ENCODE measurements at regions not wholly inside any gene's neighbourhood (a gene's known extent, or its start where the extent isn't known, plus 50 kb on each side); places are given as distances from the start of the nearest gene placed in this dataset.
"Not testable (repeated sequence)": the region's sequence is repeated elsewhere in the genome, so short reads cannot be mapped to it uniquely, and the experiment has no call there.

GRCh38 chr6:1445650-1446330 lies 56.4 kb downstream of the FOXF2 start:
- FAIRE-seq, result no peak

- no peak for FAIRE-seq
Observed at GRCh38 chr6:1449896-1450295, 60.5 kb downstream of the FOXF2 start.

- no peak for FAIRE-seq
Observed at GRCh38 chr6:1453024-1453423, 63.6 kb downstream of the FOXF2 start.

- not testable (repeated sequence) for FAIRE-seq
Observed at GRCh38 chr6:1456816-1457215, 67.4 kb downstream of the FOXF2 start.

GRCh38 chr6:1461207-1461606 lies 71.8 kb downstream of the FOXF2 start:
- FAIRE-seq, result no peak

GRCh38 chr6:1461736-1462135 lies 72.4 kb downstream of the FOXF2 start:
- no peak for FAIRE-seq

- FAIRE-seq, result no peak
Observed at GRCh38 chr6:1463275-1463674, 73.9 kb downstream of the FOXF2 start.

GRCh38 chr6:1463751-1464426 lies 74.5 kb downstream of the FOXF2 start:
- FAIRE-seq, result no peak

GRCh38 chr6:1464781-1465370 lies 75.5 kb downstream of the FOXF2 start:
- FAIRE-seq, result no peak

GRCh38 chr6:1468126-1468525 lies 78.8 kb downstream of the FOXF2 start:
- FAIRE-seq, result no peak

- FAIRE-seq, result no peak
Observed at GRCh38 chr6:1470040-1470439, 80.7 kb downstream of the FOXF2 start.

GRCh38 chr6:1472643-1473042 lies 83.3 kb downstream of the FOXF2 start:
- FAIRE-seq, result no peak

GRCh38 chr6:1473166-1473565 lies 83.8 kb downstream of the FOXF2 start:
- no peak for FAIRE-seq

GRCh38 chr6:1473598-1473997 lies 84.2 kb downstream of the FOXF2 start:
- FAIRE-seq, result no peak

- FAIRE-seq, result no peak
Observed at GRCh38 chr6:1474205-1474604, 84.8 kb downstream of the FOXF2 start.

GRCh38 chr6:1475174-1475573 lies 85.8 kb downstream of the FOXF2 start:
- no peak for FAIRE-seq

GRCh38 chr6:1477432-1478090 lies 88.2 kb downstream of the FOXF2 start:
- FAIRE-seq, result no peak

GRCh38 chr6:1478163-1478826 lies 88.9 kb downstream of the FOXF2 start:
- FAIRE-seq, result not testable (repeated sequence)

GRCh38 chr6:1479095-1479494 lies 89.7 kb downstream of the FOXF2 start:
- no peak for FAIRE-seq

GRCh38 chr6:1479601-1480221 lies 90.3 kb downstream of the FOXF2 start:
- no peak for FAIRE-seq

GRCh38 chr6:1481286-1481685 lies 91.9 kb downstream of the FOXF2 start:
- no peak for FAIRE-seq

- FAIRE-seq, result no peak
Observed at GRCh38 chr6:1482381-1483166, 93.2 kb downstream of the FOXF2 start.

Data from A204.1 (cell line).